Nephron progenitor cell (in vitro differentiated cells): ENCODE measurements at regions not wholly inside any gene's neighbourhood (a gene's known extent, or its start where the extent isn't known, plus 50 kb on each side); places are given as distances from the start of the nearest gene placed in this dataset.

Experiments
- DNase-seq: peaks from one replicate; pipeline ENCODE4 v3.0.0; 2021
- H3K27ac Mint-ChIP-seq: 2 replicates; pipeline ENCODE4 v1.8.0; 2021; ENCODE audit warnings: mild to moderate bottlenecking, moderate library complexity, mixed read lengths
- H3K27me3 Mint-ChIP-seq: 2 replicates; pipeline ENCODE4 v1.8.0; 2021; ENCODE audit warnings: mild to moderate bottlenecking, low read depth, mixed read lengths; ENCODE audit not compliant: poor library complexity
- H3K36me3 Mint-ChIP-seq: 2 replicates; pipeline ENCODE4 v1.8.0; 2021; ENCODE audit warnings: low read depth, mixed read lengths
- H3K4me1 Mint-ChIP-seq: 2 replicates; pipeline ENCODE4 v1.8.0; 2021; ENCODE audit warnings: mixed read lengths
- H3K4me3 Mint-ChIP-seq: 2 replicates; pipeline ENCODE4 v1.8.0; 2021; ENCODE audit warnings: mild to moderate bottlenecking, moderate library complexity, mixed read lengths
- H3K9me3 Mint-ChIP-seq: 2 replicates; pipeline ENCODE4 v1.8.0; 2021; ENCODE audit warnings: mild to moderate bottlenecking, moderate library complexity, mixed read lengths
- TF ChIP-seq, protein P1 (sequence below): fragments of 200-600 bp; sonication (generic); IDR thresholded peaks from 2 replicates; pipeline ENCODE4 v1.5.0; 2021; ENCODE audit warnings: antibody characterized with exemption

GRCh38 chr16:56090076-56090475 is 101.2 kb upstream of the GNAO1 start:
- Mint-ChIP-seq H3K36me3 (no peaks in the 10 kb centered on the region), H3K27ac (no peak overlapping the region), H3K4me3 (no peak overlapping the region), H3K9me3 (no peaks in the 10 kb centered on the region), H3K27me3 (peaks cover 9% of the 10 kb centered on the region), H3K4me1 (peaks cover 9% of the 10 kb centered on the region)
- TF ChIP-seq, protein P1, sequence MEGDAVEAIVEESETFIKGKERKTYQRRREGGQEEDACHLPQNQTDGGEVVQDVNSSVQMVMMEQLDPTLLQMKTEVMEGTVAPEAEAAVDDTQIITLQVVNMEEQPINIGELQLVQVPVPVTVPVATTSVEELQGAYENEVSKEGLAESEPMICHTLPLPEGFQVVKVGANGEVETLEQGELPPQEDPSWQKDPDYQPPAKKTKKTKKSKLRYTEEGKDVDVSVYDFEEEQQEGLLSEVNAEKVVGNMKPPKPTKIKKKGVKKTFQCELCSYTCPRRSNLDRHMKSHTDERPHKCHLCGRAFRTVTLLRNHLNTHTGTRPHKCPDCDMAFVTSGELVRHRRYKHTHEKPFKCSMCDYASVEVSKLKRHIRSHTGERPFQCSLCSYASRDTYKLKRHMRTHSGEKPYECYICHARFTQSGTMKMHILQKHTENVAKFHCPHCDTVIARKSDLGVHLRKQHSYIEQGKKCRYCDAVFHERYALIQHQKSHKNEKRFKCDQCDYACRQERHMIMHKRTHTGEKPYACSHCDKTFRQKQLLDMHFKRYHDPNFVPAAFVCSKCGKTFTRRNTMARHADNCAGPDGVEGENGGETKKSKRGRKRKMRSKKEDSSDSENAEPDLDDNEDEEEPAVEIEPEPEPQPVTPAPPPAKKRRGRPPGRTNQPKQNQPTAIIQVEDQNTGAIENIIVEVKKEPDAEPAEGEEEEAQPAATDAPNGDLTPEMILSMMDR: no peak
- DNase-seq: no peak

DNA sequence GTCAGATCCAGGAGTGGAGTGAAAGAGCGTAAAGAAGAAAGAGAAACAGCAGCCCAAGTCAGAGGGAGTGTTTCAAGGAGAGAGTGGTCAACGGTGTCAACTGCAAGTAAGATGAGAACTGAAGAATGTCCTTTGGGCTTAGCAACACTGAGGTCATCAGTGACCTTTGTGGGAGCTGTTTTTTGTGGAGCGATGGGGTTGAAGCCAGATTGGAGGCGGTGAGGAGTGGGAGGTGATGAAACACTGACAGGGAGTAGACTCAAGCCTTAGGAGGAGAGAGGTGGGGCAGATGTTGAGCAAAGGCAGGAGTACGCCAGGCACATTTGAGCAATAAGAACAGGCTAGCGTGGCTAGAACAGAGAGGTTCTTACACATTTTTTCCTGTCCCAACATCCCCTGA is 103.7 kb upstream of the GNAO1 start:
- Mint-ChIP-seq H3K4me3 (no peak overlapping the region), H3K4me1 (peaks cover 17% of the 10 kb centered on the region), H3K36me3 (no peaks in the 10 kb centered on the region), H3K9me3 (peaks cover 6% of the 10 kb centered on the region), H3K27me3 (peaks cover 9% of the 10 kb centered on the region), H3K27ac (no peak overlapping the region)
- DNase-seq: no peak
- TF ChIP-seq, protein P1: no peak

DNA sequence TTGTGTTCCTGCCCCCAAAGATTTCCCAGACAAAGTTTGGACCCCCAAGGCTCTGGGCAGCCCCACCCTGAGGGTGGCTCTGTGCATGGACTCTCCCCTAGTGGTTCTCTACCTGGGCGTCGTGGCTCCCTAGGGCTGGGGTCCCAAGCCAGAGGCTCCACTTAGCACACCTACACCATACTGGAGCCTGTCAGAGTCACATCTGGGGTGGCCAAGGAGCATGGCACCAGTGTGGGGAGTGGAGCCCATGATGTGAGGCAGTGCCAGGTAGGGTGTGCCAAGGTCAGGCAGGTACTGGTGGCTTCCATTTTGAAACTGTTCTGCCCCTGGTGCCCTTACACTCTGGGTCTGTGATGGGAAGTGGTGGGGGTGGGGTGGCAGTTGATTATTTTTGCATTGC is 109.9 kb upstream of the GNAO1 start:
- Mint-ChIP-seq H3K4me1 (peaks cover 8% of the 10 kb centered on the region), H3K36me3 (no peaks in the 10 kb centered on the region), H3K27ac (no peak overlapping the region), H3K4me3 (no peak overlapping the region), H3K27me3 (peaks cover 3% of the 10 kb centered on the region), H3K9me3 (peaks cover 11% of the 10 kb centered on the region)
- no peak for DNase-seq
- TF ChIP-seq, protein P1: no peak

GRCh38 chr16:56075732-56076388 is 115.4 kb upstream of the GNAO1 start:
- H3K36me3 Mint-ChIP-seq: no peaks in the 10 kb centered on the region
- H3K4me1 Mint-ChIP-seq: peaks cover 6% of the 10 kb centered on the region
- peak overlapping the region; percentile 1 for H3K27ac Mint-ChIP-seq
- H3K9me3 Mint-ChIP-seq: no peaks in the 10 kb centered on the region
- TF ChIP-seq, protein P1: no peak
- no peak for DNase-seq
- H3K27me3 Mint-ChIP-seq: peaks cover 14% of the 10 kb centered on the region
- no peak overlapping the region for H3K4me3 Mint-ChIP-seq

GRCh38 chr16:56073508-56073907 is 117.8 kb upstream of the GNAO1 start:
- H3K27ac Mint-ChIP-seq: no peak overlapping the region
- H3K4me1 Mint-ChIP-seq: peaks cover 6% of the 10 kb centered on the region
- H3K4me3 Mint-ChIP-seq: no peak overlapping the region
- no peaks in the 10 kb centered on the region for H3K36me3 Mint-ChIP-seq
- H3K27me3 Mint-ChIP-seq: peaks cover 13% of the 10 kb centered on the region
- no peaks in the 10 kb centered on the region for H3K9me3 Mint-ChIP-seq
- no peak for DNase-seq
- TF ChIP-seq, protein P1: no peak

GRCh38 chr16:56072096-56072495 is 119.2 kb upstream of the GNAO1 start:
- DNase-seq: no peak

More at GRCh38 chr16:56072096-56072495, 119.2 kb upstream of the GNAO1 start:
- no peaks in the 10 kb centered on the region for H3K36me3 Mint-ChIP-seq
- H3K4me1 Mint-ChIP-seq: peaks cover 16% of the 10 kb centered on the region
- H3K4me3 Mint-ChIP-seq: no peak overlapping the region
- H3K27ac Mint-ChIP-seq: no peak overlapping the region
- TF ChIP-seq, protein P1: no peak
- no peaks in the 10 kb centered on the region for H3K9me3 Mint-ChIP-seq
- H3K27me3 Mint-ChIP-seq: peaks cover 16% of the 10 kb centered on the region
